ENCODE measurements at regions not wholly inside any gene's neighbourhood (a gene's known extent, or its start where the extent isn't known, plus 50 kb on each side); places are given as distances from the start of the nearest gene placed in this dataset.
A peak's percentile ranks its signal among the peaks of the same experiment; 100 is the strongest.

DNA sequence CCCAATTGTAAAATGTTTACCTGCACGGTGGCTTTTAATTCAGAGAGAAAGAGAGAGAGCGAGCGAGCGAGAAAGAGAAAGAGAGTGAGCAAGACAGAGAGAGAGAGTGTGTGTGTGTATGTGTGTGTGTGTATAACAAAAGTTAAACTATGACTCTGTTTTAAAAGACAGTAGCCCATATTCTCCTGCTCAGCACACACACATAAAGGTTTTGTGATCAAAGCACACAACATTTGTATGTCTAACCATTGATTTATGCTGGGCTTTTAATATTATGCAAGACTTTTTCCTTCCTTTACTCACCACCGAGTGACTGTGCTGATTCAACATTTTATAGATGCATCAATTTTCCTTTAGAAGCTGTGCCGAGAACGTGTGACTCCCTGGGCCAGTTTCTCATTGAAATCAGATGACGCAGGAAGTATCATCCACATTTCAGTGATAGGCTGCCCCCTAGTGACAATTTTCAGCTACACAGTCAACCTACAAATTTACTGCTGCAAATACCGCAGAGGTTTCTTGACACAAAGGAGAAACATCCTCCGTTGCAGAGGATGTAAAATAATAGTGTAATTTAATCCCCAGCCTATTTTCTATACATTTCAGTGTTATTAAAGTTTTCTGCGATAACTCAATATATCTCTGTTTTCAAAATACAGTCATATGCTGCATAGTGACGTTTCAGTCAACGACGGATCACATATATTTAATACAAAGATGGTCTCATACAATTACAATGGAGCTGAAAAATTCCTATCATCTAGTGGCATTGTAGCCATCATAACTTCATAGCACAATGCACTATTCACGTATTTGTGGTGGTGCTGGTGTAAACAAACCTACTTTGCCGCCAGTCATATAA, 165.9 kb upstream of the TANK start:
- peak; percentile 93 to 96 for TF ChIP-seq RAD21 (conservative IDR thresholded peaks at IDR 0.05 in 1 of 2, IDR thresholded peaks at IDR 0.05 in 1 of 2)
- TF ChIP-seq, protein P1, sequence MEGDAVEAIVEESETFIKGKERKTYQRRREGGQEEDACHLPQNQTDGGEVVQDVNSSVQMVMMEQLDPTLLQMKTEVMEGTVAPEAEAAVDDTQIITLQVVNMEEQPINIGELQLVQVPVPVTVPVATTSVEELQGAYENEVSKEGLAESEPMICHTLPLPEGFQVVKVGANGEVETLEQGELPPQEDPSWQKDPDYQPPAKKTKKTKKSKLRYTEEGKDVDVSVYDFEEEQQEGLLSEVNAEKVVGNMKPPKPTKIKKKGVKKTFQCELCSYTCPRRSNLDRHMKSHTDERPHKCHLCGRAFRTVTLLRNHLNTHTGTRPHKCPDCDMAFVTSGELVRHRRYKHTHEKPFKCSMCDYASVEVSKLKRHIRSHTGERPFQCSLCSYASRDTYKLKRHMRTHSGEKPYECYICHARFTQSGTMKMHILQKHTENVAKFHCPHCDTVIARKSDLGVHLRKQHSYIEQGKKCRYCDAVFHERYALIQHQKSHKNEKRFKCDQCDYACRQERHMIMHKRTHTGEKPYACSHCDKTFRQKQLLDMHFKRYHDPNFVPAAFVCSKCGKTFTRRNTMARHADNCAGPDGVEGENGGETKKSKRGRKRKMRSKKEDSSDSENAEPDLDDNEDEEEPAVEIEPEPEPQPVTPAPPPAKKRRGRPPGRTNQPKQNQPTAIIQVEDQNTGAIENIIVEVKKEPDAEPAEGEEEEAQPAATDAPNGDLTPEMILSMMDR (IDR thresholded peaks at IDR 0.05), result peak; percentile 89
- TF ChIP-seq, protein P2, sequence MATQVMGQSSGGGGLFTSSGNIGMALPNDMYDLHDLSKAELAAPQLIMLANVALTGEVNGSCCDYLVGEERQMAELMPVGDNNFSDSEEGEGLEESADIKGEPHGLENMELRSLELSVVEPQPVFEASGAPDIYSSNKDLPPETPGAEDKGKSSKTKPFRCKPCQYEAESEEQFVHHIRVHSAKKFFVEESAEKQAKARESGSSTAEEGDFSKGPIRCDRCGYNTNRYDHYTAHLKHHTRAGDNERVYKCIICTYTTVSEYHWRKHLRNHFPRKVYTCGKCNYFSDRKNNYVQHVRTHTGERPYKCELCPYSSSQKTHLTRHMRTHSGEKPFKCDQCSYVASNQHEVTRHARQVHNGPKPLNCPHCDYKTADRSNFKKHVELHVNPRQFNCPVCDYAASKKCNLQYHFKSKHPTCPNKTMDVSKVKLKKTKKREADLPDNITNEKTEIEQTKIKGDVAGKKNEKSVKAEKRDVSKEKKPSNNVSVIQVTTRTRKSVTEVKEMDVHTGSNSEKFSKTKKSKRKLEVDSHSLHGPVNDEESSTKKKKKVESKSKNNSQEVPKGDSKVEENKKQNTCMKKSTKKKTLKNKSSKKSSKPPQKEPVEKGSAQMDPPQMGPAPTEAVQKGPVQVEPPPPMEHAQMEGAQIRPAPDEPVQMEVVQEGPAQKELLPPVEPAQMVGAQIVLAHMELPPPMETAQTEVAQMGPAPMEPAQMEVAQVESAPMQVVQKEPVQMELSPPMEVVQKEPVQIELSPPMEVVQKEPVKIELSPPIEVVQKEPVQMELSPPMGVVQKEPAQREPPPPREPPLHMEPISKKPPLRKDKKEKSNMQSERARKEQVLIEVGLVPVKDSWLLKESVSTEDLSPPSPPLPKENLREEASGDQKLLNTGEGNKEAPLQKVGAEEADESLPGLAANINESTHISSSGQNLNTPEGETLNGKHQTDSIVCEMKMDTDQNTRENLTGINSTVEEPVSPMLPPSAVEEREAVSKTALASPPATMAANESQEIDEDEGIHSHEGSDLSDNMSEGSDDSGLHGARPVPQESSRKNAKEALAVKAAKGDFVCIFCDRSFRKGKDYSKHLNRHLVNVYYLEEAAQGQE (IDR thresholded peaks at IDR 0.05), result no peak
- no peak for TF ChIP-seq EP300 (IDR thresholded peaks at IDR 0.05)
- TF ChIP-seq HOXB5 (CRISPR knock-in tag; IDR thresholded peaks at IDR 0.05), result no peak
- no peak for TF ChIP-seq CHD2 (IDR thresholded peaks at IDR 0.05; ENCODE audit: low read length, partially characterized antibody)
- TF ChIP-seq POLR2A (IDR thresholded peaks at IDR 0.05; ENCODE audit: low read length), result no peak
- TF ChIP-seq SMC3 (IDR thresholded peaks at IDR 0.05), result peak; percentile 91
